WTC11 (cell line): ENCODE measurements at regions not wholly inside any gene's neighbourhood (a gene's known extent, or its start where the extent isn't known, plus 50 kb on each side); places are given as distances from the start of the nearest gene placed in this dataset.

Source experiments
- ATAC-seq: fragments of 200-7000 bp; cut with Tn5 transposase; 2 replicates; pipeline ENCODE4 v1.10.0; 2021; ENCODE audit warnings: mild to moderate bottlenecking, moderate library complexity
- CTCF ChIA-PET: fragments of 300-600 bp; sonication (Branson Sonifier 250); formaldehyde crosslinking; loops from one replicate; lab custom pipeline; 2021; ENCODE audit warnings: antibody characterized with exemption; lab: Charles Lee
- POLR2A ChIA-PET: fragments of 350-600 bp; sonication (Branson Sonifier 250); formaldehyde crosslinking; loops from one replicate; lab custom pipeline; 2021; ENCODE audit warnings: antibody characterized with exemption; lab: Charles Lee
- DNase-seq: peaks from one replicate; pipeline ENCODE4 v3.0.0; 2021; ENCODE audit warnings: low spot score
- H3K27ac Mint-ChIP-seq: 2 replicates; pipeline ENCODE4 v1.8.0; 2021; ENCODE audit warnings: mixed read lengths
- H3K27me3 Mint-ChIP-seq: 2 replicates; pipeline ENCODE4 v1.8.0; 2021; ENCODE audit warnings: low read depth, mild to moderate bottlenecking, moderate library complexity, mixed read lengths
- H3K36me3 Mint-ChIP-seq: 2 replicates; pipeline ENCODE4 v1.8.0; 2021; ENCODE audit warnings: mixed read lengths
- H3K4me1 Mint-ChIP-seq: 2 replicates; pipeline ENCODE4 v1.8.0; 2022; ENCODE audit warnings: mixed read lengths
- H3K4me3 Mint-ChIP-seq: 2 replicates; pipeline ENCODE4 v1.8.0; 2021; ENCODE audit warnings: mild to moderate bottlenecking, moderate library complexity, mixed read lengths
- H3K9me3 Mint-ChIP-seq: 2 replicates; pipeline ENCODE4 v1.8.0; 2021; ENCODE audit warnings: mixed read lengths
- CDX4 ChIP-seq: fragments of 250-450 bp; sonication (Bioruptor Pico); IDR thresholded peaks from 2 replicates; pipeline ENCODE4 v1.9.0; 2021; ENCODE audit warnings: moderate library complexity, mild to moderate bottlenecking, inconsistent platforms, borderline replicate concordance
- FOXJ3 ChIP-seq: sonication (generic); formaldehyde crosslinking; IDR thresholded peaks from 2 replicates; pipeline ENCODE4 v1.9.0; 2021; ENCODE audit warnings: missing genetic modification reagents, mild to moderate bottlenecking, borderline replicate concordance
- MAX ChIP-seq: sonication (generic); formaldehyde crosslinking; IDR thresholded peaks from 2 replicates; pipeline ENCODE4 v1.8.0; 2022; ENCODE audit warnings: mild to moderate bottlenecking, missing genetic modification reagents
- NFE2L1 ChIP-seq: sonication (generic); formaldehyde crosslinking; IDR thresholded peaks from 2 replicates; pipeline ENCODE4 v1.8.1; 2023; ENCODE audit warnings: missing genetic modification reagents
- NR1H2 ChIP-seq: sonication (generic); formaldehyde crosslinking; IDR thresholded peaks from 2 replicates; pipeline ENCODE4 v1.9.0; 2021; ENCODE audit warnings: mild to moderate bottlenecking, moderate library complexity, missing genetic modification reagents
- NR3C1 ChIP-seq: sonication (generic); formaldehyde crosslinking; conservative IDR thresholded peaks from 2 replicates; pipeline ENCODE4 v1.8.1; 2023; ENCODE audit warnings: low read depth, mild to moderate bottlenecking, missing genetic modification reagents
- OVOL2 ChIP-seq: fragments of 250-450 bp; sonication (Bioruptor Pico); IDR thresholded peaks from 2 replicates; pipeline ENCODE4 v1.9.0; 2021; ENCODE audit warnings: mild to moderate bottlenecking, borderline replicate concordance
- RELA ChIP-seq: sonication (generic); formaldehyde crosslinking; IDR thresholded peaks from 2 replicates; pipeline ENCODE4 v1.8.1; 2022; ENCODE audit warnings: missing genetic modification reagents, mild to moderate bottlenecking, borderline replicate concordance
- SP1 ChIP-seq: sonication (generic); formaldehyde crosslinking; conservative IDR thresholded peaks from 2 replicates; pipeline ENCODE4 v1.8.1; 2022; ENCODE audit warnings: missing genetic modification reagents
- TEAD1 ChIP-seq: sonication (generic); formaldehyde crosslinking; IDR thresholded peaks from 2 replicates; pipeline ENCODE4 v1.8.0; 2022; ENCODE audit warnings: mild to moderate bottlenecking, missing genetic modification reagents
- ZNF219 ChIP-seq: sonication (generic); formaldehyde crosslinking; IDR thresholded peaks from 2 replicates; pipeline ENCODE4 v1.8.0; 2023; ENCODE audit warnings: missing genetic modification reagents, mild to moderate bottlenecking, borderline replicate concordance
- ZNF423 ChIP-seq: fragments of 250-450 bp; sonication (Bioruptor Pico); IDR thresholded peaks from 2 replicates; pipeline ENCODE4 v2.1.2; 2022; ENCODE audit warnings: mild to moderate bottlenecking, moderate library complexity
- ZNF425 ChIP-seq: fragments of 250-450 bp; sonication (Bioruptor Pico); conservative IDR thresholded peaks from 2 replicates; pipeline ENCODE4 v1.9.0; 2021; ENCODE audit warnings: mild to moderate bottlenecking
- TF ChIP-seq, protein P1 (sequence below): sonication (generic); formaldehyde crosslinking; IDR thresholded peaks from 2 replicates; pipeline ENCODE4 v1.8.0; 2023; ENCODE audit warnings: mild to moderate bottlenecking, missing genetic modification reagents
- TF ChIP-seq, protein P2 (sequence below): sonication (generic); formaldehyde crosslinking; IDR thresholded peaks from 2 replicates; pipeline ENCODE4 v1.8.1; 2023; ENCODE audit warnings: mild to moderate bottlenecking, missing genetic modification reagents, borderline replicate concordance
- TF ChIP-seq, protein P3 (sequence below): sonication (generic); formaldehyde crosslinking; conservative IDR thresholded peaks from 2 replicates; pipeline ENCODE4 v1.8.1; 2022; ENCODE audit warnings: mild to moderate bottlenecking, missing genetic modification reagents
- TF ChIP-seq, protein P4 (sequence below): sonication (generic); formaldehyde crosslinking; IDR thresholded peaks from 2 replicates; pipeline ENCODE4 v1.8.0; 2022; ENCODE audit warnings: mild to moderate bottlenecking, missing genetic modification reagents

GRCh38 chr15:70195171-70195570 lies 97.5 kb upstream of the TLE3 start (continued):
- TF ChIP-seq, protein P1, sequence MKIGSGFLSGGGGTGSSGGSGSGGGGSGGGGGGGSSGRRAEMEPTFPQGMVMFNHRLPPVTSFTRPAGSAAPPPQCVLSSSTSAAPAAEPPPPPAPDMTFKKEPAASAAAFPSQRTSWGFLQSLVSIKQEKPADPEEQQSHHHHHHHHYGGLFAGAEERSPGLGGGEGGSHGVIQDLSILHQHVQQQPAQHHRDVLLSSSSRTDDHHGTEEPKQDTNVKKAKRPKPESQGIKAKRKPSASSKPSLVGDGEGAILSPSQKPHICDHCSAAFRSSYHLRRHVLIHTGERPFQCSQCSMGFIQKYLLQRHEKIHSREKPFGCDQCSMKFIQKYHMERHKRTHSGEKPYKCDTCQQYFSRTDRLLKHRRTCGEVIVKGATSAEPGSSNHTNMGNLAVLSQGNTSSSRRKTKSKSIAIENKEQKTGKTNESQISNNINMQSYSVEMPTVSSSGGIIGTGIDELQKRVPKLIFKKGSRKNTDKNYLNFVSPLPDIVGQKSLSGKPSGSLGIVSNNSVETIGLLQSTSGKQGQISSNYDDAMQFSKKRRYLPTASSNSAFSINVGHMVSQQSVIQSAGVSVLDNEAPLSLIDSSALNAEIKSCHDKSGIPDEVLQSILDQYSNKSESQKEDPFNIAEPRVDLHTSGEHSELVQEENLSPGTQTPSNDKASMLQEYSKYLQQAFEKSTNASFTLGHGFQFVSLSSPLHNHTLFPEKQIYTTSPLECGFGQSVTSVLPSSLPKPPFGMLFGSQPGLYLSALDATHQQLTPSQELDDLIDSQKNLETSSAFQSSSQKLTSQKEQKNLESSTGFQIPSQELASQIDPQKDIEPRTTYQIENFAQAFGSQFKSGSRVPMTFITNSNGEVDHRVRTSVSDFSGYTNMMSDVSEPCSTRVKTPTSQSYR (CRISPR knock-in tag): no peak
- TF ChIP-seq MAX: no peak
- TF ChIP-seq NR1H2 (CRISPR knock-in tag): no peak
- no peak for TF ChIP-seq NR3C1 (CRISPR knock-in tag)

DNA sequence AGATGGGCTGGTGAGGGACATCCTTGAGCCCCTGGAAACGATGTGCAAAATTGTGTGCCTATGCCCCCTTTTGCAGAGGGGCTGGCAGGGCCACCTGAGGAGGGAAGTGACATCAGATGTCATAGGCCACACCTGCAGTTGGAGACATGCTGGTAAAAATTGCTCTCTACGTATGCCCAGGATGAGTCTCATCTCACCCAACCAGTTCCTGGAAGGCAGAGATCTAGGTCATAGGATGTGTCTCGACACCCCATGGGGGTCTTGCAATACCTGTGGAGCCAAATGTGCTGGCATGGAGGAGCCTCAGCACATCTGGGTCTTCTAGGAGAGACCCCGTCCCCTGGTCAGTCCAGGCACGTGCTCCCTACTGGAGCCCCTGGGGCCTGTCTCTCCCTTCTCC lies 96.5 kb upstream of the TLE3 start:
- Mint-ChIP-seq H3K9me3 (peaks cover 14% of the 10 kb centered on the region), H3K4me3 (no peak overlapping the region)
- CTCF ChIA-PET: no interaction called here

GRCh38 chr15:70193734-70194133 lies 96.0 kb upstream of the TLE3 start:
- no peak for ATAC-seq
- Mint-ChIP-seq H3K4me3 (no peak overlapping the region), H3K27me3 (peaks cover 3% of the 10 kb centered on the region; the same call in 1 of the 2 replicates), H3K27ac (no peak overlapping the region), H3K9me3 (peaks cover 14% of the 10 kb centered on the region), H3K36me3 (peaks cover 12% of the 10 kb centered on the region), H3K4me1 (peaks cover 47% of the 10 kb centered on the region)
- POLR2A ChIA-PET: no interaction called here
- CTCF ChIA-PET: no interaction called here
- no peak for DNase-seq
- TF ChIP-seq TEAD1 (CRISPR knock-in tag) (no peak), ZNF425 (CRISPR knock-in tag) (no peak), NFE2L1 (CRISPR knock-in tag) (no peak), CDX4 (CRISPR knock-in tag) (no peak), FOXJ3 (CRISPR knock-in tag) (no peak), SP1 (CRISPR knock-in tag) (no peak), ZNF219 (CRISPR knock-in tag) (no peak)
- TF ChIP-seq, protein P2, sequence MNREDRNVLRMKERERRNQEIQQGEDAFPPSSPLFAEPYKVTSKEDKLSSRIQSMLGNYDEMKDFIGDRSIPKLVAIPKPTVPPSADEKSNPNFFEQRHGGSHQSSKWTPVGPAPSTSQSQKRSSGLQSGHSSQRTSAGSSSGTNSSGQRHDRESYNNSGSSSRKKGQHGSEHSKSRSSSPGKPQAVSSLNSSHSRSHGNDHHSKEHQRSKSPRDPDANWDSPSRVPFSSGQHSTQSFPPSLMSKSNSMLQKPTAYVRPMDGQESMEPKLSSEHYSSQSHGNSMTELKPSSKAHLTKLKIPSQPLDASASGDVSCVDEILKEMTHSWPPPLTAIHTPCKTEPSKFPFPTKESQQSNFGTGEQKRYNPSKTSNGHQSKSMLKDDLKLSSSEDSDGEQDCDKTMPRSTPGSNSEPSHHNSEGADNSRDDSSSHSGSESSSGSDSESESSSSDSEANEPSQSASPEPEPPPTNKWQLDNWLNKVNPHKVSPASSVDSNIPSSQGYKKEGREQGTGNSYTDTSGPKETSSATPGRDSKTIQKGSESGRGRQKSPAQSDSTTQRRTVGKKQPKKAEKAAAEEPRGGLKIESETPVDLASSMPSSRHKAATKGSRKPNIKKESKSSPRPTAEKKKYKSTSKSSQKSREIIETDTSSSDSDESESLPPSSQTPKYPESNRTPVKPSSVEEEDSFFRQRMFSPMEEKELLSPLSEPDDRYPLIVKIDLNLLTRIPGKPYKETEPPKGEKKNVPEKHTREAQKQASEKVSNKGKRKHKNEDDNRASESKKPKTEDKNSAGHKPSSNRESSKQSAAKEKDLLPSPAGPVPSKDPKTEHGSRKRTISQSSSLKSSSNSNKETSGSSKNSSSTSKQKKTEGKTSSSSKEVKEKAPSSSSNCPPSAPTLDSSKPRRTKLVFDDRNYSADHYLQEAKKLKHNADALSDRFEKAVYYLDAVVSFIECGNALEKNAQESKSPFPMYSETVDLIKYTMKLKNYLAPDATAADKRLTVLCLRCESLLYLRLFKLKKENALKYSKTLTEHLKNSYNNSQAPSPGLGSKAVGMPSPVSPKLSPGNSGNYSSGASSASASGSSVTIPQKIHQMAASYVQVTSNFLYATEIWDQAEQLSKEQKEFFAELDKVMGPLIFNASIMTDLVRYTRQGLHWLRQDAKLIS (CRISPR knock-in tag): no peak
- TF ChIP-seq, protein P3, sequence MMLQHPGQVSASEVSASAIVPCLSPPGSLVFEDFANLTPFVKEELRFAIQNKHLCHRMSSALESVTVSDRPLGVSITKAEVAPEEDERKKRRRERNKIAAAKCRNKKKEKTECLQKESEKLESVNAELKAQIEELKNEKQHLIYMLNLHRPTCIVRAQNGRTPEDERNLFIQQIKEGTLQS (CRISPR knock-in tag): no peak
- TF ChIP-seq, protein P4, sequence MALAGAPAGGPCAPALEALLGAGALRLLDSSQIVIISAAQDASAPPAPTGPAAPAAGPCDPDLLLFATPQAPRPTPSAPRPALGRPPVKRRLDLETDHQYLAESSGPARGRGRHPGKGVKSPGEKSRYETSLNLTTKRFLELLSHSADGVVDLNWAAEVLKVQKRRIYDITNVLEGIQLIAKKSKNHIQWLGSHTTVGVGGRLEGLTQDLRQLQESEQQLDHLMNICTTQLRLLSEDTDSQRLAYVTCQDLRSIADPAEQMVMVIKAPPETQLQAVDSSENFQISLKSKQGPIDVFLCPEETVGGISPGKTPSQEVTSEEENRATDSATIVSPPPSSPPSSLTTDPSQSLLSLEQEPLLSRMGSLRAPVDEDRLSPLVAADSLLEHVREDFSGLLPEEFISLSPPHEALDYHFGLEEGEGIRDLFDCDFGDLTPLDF: no peak

More for the DNA sequence above, 96.5 kb upstream of the TLE3 start:
- TF ChIP-seq RELA (CRISPR knock-in tag) (no peak), OVOL2 (CRISPR knock-in tag) (no peak), ZNF423 (no peak)
- TF ChIP-seq, protein P2 (CRISPR knock-in tag): no peak
- H3K27ac Mint-ChIP-seq: no peak overlapping the region
- POLR2A ChIA-PET: no interaction called here
- H3K27me3 Mint-ChIP-seq: peaks cover 3% of the 10 kb centered on the region; the same call in 1 of the 2 replicates
- DNase-seq (no peak), ATAC-seq (no peak)
- H3K4me1 Mint-ChIP-seq: peaks cover 52% of the 10 kb centered on the region
- H3K36me3 Mint-ChIP-seq: peaks cover 12% of the 10 kb centered on the region
